ENCODE measurements at regions not wholly inside any gene's neighbourhood (a gene's known extent, or its start where the extent isn't known, plus 50 kb on each side); places are given as distances from the start of the nearest gene placed in this dataset.

DNA sequence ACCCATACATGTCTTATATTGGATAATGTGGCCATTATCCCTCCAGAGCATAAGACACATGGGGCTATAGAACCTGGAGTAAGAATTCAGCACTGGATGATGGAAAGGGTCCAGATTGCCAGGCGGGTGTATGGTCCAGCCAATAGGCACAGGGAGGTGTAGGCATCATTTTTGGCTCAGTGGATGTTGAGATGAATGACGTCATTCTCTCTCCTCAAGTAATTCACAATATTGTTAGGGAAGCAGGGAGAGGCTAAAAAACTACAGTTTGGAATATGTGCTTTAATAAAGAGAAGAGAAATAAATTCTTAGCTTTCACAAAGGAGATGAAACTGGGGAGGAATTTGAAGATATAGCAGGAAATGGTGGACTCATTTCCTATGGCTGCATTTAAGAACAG lies 461.1 kb upstream of the GOT2 start:
- BruUV-seq (replicated peaks) = no TSS peak

GRCh38 chr16:59193637-59194036 lies 459.5 kb upstream of the GOT2 start:
- no peak overlapping the region for H3K4me3 ChIP-seq (ENCODE audit: low read depth in 2 of 2, low read length in 2 of 2)
- H3K4me1 ChIP-seq (ENCODE audit: control insufficient read depth, insufficient read depth, low read length) = no peaks in the 10 kb centered on the region
- H3K36me3 ChIP-seq (ENCODE audit: control insufficient read depth, insufficient read depth, low read length) = no peaks in the 10 kb centered on the region
- no peaks in the 10 kb centered on the region for H3K9me3 ChIP-seq (ENCODE audit: control insufficient read depth, insufficient read depth, low read depth, low read length)
- no peak for ATAC-seq
- intact Hi-C loops (cut with micrococcal nuclease; ENCODE audit: unreplicated experiment) (no loop called here), in situ Hi-C loops (cut with HindIII; ENCODE audit: low pct_unique_long_range_greater_than_20kb, low sequenced_read_pairs) (no loop called here)
- ChIA-PET CTCF (no interaction called here), POLR2A (no interaction called here)
- BruUV-seq (replicated peaks) = no TSS peak
- DNase-seq (ENCODE audit: low read depth, low spot score) = no peak
- H3K27ac ChIP-seq (ENCODE audit: low read length) = no peak overlapping the region
- TF ChIP-seq SIN3A (IDR thresholded peaks at IDR 0.05; ENCODE audit: borderline replicate concordance, insufficient read depth, low read depth, low read length) (no peak), POLR2AphosphoS5 (IDR thresholded peaks at IDR 0.05; ENCODE audit: low read depth, low read length) (no peak), CTCF (IDR thresholded peaks at IDR 0.05) (no peak), TCF7L2 (IDR thresholded peaks at IDR 0.05; ENCODE audit: low read depth, low read length) (no peak), REST (IDR thresholded peaks at IDR 0.05; ENCODE audit: insufficient read depth in 1 of 2, low read depth in 2 of 2, low read length in 1 of 2) (no peak)
- no peaks in the 10 kb centered on the region for H3K27me3 ChIP-seq (ENCODE audit: control insufficient read depth, insufficient read depth, low read length)

More for the DNA sequence above, 461.1 kb upstream of the GOT2 start:
- H3K4me3 ChIP-seq (ENCODE audit: low read depth in 2 of 2, low read length in 2 of 2) = no peak overlapping the region
- no peaks in the 10 kb centered on the region for H3K4me1 ChIP-seq (ENCODE audit: control insufficient read depth, insufficient read depth, low read length)
- intact Hi-C loops (cut with micrococcal nuclease; ENCODE audit: unreplicated experiment) (no loop called here), in situ Hi-C loops (cut with HindIII; ENCODE audit: low pct_unique_long_range_greater_than_20kb, low sequenced_read_pairs) (no loop called here)
- H3K27ac ChIP-seq (ENCODE audit: low read length) = no peak overlapping the region
- DNase-seq (ENCODE audit: low read depth, low spot score) (no peak), ATAC-seq (no peak)
- H3K27me3 ChIP-seq (ENCODE audit: control insufficient read depth, insufficient read depth, low read length) = no peaks in the 10 kb centered on the region
- no peaks in the 10 kb centered on the region for H3K9me3 ChIP-seq (ENCODE audit: control insufficient read depth, insufficient read depth, low read depth, low read length)
- no peaks in the 10 kb centered on the region for H3K36me3 ChIP-seq (ENCODE audit: control insufficient read depth, insufficient read depth, low read length)
- POLR2A ChIA-PET = no interaction called here
- CTCF ChIA-PET = no interaction called here
- no peak for TF ChIP-seq SIN3A (IDR thresholded peaks at IDR 0.05; ENCODE audit: borderline replicate concordance, insufficient read depth, low read depth, low read length)
- TF ChIP-seq REST (IDR thresholded peaks at IDR 0.05; ENCODE audit: insufficient read depth in 1 of 2, low read depth in 2 of 2, low read length in 1 of 2) = no peak
- no peak for TF ChIP-seq TCF7L2 (IDR thresholded peaks at IDR 0.05; ENCODE audit: low read depth, low read length)
- TF ChIP-seq POLR2AphosphoS5 (IDR thresholded peaks at IDR 0.05; ENCODE audit: low read depth, low read length) = no peak

Measured in Panc1 (cell line).